ENCODE measurements at regions not wholly inside any gene's neighbourhood (a gene's known extent, or its start where the extent isn't known, plus 50 kb on each side); places are given as distances from the start of the nearest gene placed in this dataset.

DNA sequence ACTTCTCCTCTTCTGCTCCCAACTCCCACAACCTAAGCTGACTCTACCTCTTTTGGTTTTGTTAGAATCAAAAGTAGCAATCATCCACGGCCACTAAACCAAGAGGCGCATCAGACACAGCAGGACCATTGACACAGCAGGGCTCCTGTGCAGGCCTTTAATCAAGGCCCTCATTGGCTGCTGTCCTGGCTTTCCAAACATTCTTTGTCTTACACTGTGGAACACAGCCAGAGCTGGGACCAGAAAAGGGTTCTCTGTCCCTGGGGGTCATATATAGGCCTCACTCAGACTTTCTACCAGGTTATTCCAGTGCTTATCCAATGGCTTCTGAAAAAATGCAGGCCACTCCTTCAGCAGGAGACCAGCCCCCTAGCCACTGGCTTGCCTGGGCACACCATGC, 212.7 kb upstream of the NTM start:
- H3K9me3 ChIP-seq (ENCODE audit: control insufficient read depth, insufficient read depth, low read depth, low read length) = no peaks in the 10 kb centered on the region
- no peak for DNase-seq (ENCODE audit: low read depth in 2 of 2)
- H3K27me3 ChIP-seq (ENCODE audit: control insufficient read depth, insufficient read depth, low read length) = peaks cover 3% of the 10 kb centered on the region
- TF ChIP-seq, protein P1, sequence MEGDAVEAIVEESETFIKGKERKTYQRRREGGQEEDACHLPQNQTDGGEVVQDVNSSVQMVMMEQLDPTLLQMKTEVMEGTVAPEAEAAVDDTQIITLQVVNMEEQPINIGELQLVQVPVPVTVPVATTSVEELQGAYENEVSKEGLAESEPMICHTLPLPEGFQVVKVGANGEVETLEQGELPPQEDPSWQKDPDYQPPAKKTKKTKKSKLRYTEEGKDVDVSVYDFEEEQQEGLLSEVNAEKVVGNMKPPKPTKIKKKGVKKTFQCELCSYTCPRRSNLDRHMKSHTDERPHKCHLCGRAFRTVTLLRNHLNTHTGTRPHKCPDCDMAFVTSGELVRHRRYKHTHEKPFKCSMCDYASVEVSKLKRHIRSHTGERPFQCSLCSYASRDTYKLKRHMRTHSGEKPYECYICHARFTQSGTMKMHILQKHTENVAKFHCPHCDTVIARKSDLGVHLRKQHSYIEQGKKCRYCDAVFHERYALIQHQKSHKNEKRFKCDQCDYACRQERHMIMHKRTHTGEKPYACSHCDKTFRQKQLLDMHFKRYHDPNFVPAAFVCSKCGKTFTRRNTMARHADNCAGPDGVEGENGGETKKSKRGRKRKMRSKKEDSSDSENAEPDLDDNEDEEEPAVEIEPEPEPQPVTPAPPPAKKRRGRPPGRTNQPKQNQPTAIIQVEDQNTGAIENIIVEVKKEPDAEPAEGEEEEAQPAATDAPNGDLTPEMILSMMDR (conservative IDR thresholded peaks at IDR 0.05 in 1 of 2, IDR thresholded peaks at IDR 0.05 in 1 of 2; ENCODE audit: low read depth in 1 of 2, low read length in 2 of 2) = no peak
- no peak for TF ChIP-seq EZH2 (IDR thresholded peaks at IDR 0.05; ENCODE audit: low read length, missing control alignments)
- no peak overlapping the region for H3K27ac ChIP-seq (ENCODE audit: insufficient read depth, low read length)
- H3K4me1 ChIP-seq (ENCODE audit: control insufficient read depth, extremely low read depth, insufficient read depth, low read length) = no peaks in the 10 kb centered on the region
- no peaks in the 10 kb centered on the region for H3K79me2 ChIP-seq (ENCODE audit: control insufficient read depth, insufficient read depth, low read length)
- H3K4me3 ChIP-seq (replicated peaks in 1 of 4; ENCODE audit: control extremely low read depth in 1 of 4, insufficient read depth in 1 of 4, low read depth in 3 of 4, low read length in 4 of 4) = no peak overlapping the region
- H4K20me1 ChIP-seq (ENCODE audit: control insufficient read depth, extremely low read depth, insufficient read depth, low read length) = no peaks in the 10 kb centered on the region
- H2AFZ ChIP-seq (ENCODE audit: low read length) = no peak overlapping the region
- H3K4me2 ChIP-seq (ENCODE audit: extremely low read depth, insufficient read depth, low read length) = no peak overlapping the region
- no peak overlapping the region for H3K9ac ChIP-seq (ENCODE audit: insufficient read depth, low read length)
- H3K36me3 ChIP-seq (ENCODE audit: control insufficient read depth, insufficient read depth, low read length) = no peaks in the 10 kb centered on the region

DNA sequence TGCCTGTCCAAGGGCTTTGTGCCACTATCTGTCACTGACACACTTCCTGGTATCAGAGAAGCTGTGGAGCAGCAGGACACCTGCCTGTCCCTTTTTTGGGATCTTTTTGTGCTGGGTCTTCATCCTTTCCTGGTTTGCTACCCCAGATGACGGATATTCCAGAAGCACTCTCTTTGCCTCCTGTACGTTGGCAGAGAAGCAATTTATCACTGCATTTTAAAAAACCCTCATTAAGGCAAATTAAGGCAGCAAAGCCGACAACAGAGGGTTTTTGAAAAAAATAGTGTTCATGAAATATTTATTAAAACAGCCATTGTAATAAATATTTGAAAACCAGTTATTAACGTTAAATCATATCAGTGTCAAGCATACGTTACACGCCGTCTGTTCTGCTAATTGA, 209.6 kb upstream of the NTM start:
- Histone ChIP-seq H3K4me2 (ENCODE audit: extremely low read depth, insufficient read depth, low read length) (no peak overlapping the region), H3K27ac (ENCODE audit: insufficient read depth, low read length) (no peak overlapping the region), H3K36me3 (ENCODE audit: control insufficient read depth, insufficient read depth, low read length) (no peaks in the 10 kb centered on the region), H3K4me3 (replicated peaks in 1 of 4; ENCODE audit: control extremely low read depth in 1 of 4, insufficient read depth in 1 of 4, low read depth in 3 of 4, low read length in 4 of 4) (no peak overlapping the region), H3K9me3 (ENCODE audit: control insufficient read depth, insufficient read depth, low read depth, low read length) (no peaks in the 10 kb centered on the region), H3K79me2 (ENCODE audit: control insufficient read depth, insufficient read depth, low read length) (no peaks in the 10 kb centered on the region), H3K4me1 (ENCODE audit: control insufficient read depth, extremely low read depth, insufficient read depth, low read length) (no peaks in the 10 kb centered on the region), H3K9ac (ENCODE audit: insufficient read depth, low read length) (no peak overlapping the region), H4K20me1 (ENCODE audit: control insufficient read depth, extremely low read depth, insufficient read depth, low read length) (no peaks in the 10 kb centered on the region), H3K27me3 (ENCODE audit: control insufficient read depth, insufficient read depth, low read length) (peaks cover 3% of the 10 kb centered on the region), H2AFZ (ENCODE audit: low read length) (no peak overlapping the region)
- no peak for TF ChIP-seq EZH2 (IDR thresholded peaks at IDR 0.05; ENCODE audit: low read length, missing control alignments)
- TF ChIP-seq, protein P1 (conservative IDR thresholded peaks at IDR 0.05 in 1 of 2, IDR thresholded peaks at IDR 0.05 in 1 of 2; ENCODE audit: low read depth in 1 of 2, low read length in 2 of 2) = no peak
- DNase-seq (ENCODE audit: low read depth in 2 of 2) = no peak

DNA sequence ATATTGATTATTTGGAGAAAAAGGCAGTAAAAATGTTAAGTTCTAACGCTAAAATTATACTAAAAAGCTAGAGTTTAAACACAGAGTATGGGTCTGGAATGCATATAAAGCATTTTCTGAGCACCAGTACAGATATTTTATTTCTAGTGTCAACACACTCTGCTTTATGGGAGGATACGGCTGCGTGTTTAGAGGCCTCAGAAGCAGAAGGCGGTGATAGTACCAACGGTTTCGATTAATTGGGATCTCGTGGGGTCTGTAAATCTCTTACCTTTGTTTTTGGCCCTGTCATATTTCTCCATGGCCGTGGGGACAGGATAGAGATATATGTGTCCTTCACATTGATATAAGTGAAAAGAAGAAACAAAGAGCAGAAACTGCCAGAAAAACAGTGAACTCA, 206.8 kb upstream of the NTM start:
- TF ChIP-seq EZH2 (IDR thresholded peaks at IDR 0.05; ENCODE audit: low read length, missing control alignments) = no peak
- TF ChIP-seq, protein P1 (conservative IDR thresholded peaks at IDR 0.05 in 1 of 2, IDR thresholded peaks at IDR 0.05 in 1 of 2; ENCODE audit: low read depth in 1 of 2, low read length in 2 of 2) = no peak
- H3K4me3 ChIP-seq (replicated peaks in 1 of 4; ENCODE audit: control extremely low read depth in 1 of 4, insufficient read depth in 1 of 4, low read depth in 3 of 4, low read length in 4 of 4) = no peak overlapping the region
- no peaks in the 10 kb centered on the region for H4K20me1 ChIP-seq (ENCODE audit: control insufficient read depth, extremely low read depth, insufficient read depth, low read length)
- DNase-seq (ENCODE audit: low read depth in 2 of 2) = no peak
- H3K27ac ChIP-seq (ENCODE audit: insufficient read depth, low read length) = no peak overlapping the region
- H3K79me2 ChIP-seq (ENCODE audit: control insufficient read depth, insufficient read depth, low read length) = no peaks in the 10 kb centered on the region
- peaks cover 3% of the 10 kb centered on the region for H3K27me3 ChIP-seq (ENCODE audit: control insufficient read depth, insufficient read depth, low read length)
- no peaks in the 10 kb centered on the region for H3K36me3 ChIP-seq (ENCODE audit: control insufficient read depth, insufficient read depth, low read length)
- H2AFZ ChIP-seq (ENCODE audit: low read length) = no peak overlapping the region
- no peaks in the 10 kb centered on the region for H3K4me1 ChIP-seq (ENCODE audit: control insufficient read depth, extremely low read depth, insufficient read depth, low read length)
- H3K9ac ChIP-seq (ENCODE audit: insufficient read depth, low read length) = no peak overlapping the region
- H3K9me3 ChIP-seq (ENCODE audit: control insufficient read depth, insufficient read depth, low read depth, low read length) = no peaks in the 10 kb centered on the region
- H3K4me2 ChIP-seq (ENCODE audit: extremely low read depth, insufficient read depth, low read length) = no peak overlapping the region
